Astrocyte of the cerebellum (primary cell): ENCODE measurements at regions not wholly inside any gene's neighbourhood (a gene's known extent, or its start where the extent isn't known, plus 50 kb on each side); places are given as distances from the start of the nearest gene placed in this dataset.

ENCODE experiments used
- DNase-seq: peaks from one replicate; pipeline ENCODE4 v3.0.0-alpha.2; 2011; ENCODE audit warnings: low read depth
- H3K4me3 ChIP-seq: 2 replicates; pipeline ENCODE4 v1.5.1; 2011; ENCODE audit warnings: mild to moderate bottlenecking, low read depth, low read length, moderate library complexity
- in situ Hi-C: cut with HindIII; loops from 2 replicates; pipeline ENCODE4 v1.10.0; 2017; ENCODE audit warnings: low sequenced_read_pairs
- TF ChIP-seq, protein P1 (sequence below): IDR thresholded peaks from 2 replicates; pipeline ENCODE4 v1.5.1; 2012; ENCODE audit warnings: low read length, low read depth, moderate library complexity, mild to moderate bottlenecking; ENCODE audit errors: missing control alignments

DNA sequence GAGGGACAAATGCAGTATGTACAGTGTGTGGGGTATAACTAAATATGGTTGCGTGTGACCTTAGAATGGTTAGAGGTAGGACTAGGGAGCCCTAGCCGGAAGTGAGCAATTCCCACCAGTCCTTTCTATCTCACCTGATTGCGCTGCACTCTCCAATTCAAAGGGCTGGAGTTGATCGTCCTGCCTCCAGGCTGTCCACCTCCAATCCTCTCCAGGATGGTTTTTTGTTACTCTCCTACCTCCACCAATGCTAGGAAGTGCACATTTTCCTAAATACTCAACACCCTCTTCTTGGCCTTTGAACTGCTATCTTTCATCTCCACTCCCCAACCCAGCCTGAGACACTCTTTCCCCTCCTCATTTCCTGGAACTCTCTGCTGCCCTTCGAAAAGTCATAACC lies 181.7 kb upstream of the ASIC2 start:
- TF ChIP-seq, protein P1, sequence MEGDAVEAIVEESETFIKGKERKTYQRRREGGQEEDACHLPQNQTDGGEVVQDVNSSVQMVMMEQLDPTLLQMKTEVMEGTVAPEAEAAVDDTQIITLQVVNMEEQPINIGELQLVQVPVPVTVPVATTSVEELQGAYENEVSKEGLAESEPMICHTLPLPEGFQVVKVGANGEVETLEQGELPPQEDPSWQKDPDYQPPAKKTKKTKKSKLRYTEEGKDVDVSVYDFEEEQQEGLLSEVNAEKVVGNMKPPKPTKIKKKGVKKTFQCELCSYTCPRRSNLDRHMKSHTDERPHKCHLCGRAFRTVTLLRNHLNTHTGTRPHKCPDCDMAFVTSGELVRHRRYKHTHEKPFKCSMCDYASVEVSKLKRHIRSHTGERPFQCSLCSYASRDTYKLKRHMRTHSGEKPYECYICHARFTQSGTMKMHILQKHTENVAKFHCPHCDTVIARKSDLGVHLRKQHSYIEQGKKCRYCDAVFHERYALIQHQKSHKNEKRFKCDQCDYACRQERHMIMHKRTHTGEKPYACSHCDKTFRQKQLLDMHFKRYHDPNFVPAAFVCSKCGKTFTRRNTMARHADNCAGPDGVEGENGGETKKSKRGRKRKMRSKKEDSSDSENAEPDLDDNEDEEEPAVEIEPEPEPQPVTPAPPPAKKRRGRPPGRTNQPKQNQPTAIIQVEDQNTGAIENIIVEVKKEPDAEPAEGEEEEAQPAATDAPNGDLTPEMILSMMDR: no peak
- H3K4me3 ChIP-seq: no peak overlapping the region
- DNase-seq: no peak
- in situ Hi-C loops: no loop called here

DNA sequence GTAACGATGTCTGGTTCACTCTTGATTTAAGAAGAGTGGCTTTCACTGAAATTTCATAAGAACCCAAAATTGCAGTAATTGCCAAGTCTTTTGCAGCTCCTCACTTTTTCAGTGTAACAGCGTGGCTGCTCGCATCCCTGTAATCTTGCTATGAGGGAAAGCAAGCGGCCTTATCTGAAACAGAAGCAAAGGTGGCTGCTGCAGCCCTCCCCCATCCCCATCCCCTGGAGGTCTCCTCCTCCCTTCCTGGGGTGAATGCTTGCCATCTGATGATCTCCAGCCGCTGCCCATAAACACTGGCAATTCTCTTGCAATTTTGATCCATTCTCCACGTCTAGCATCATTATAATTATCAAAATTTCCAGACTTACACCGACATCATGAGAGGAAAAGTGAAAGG lies 182.5 kb upstream of the ASIC2 start:
- no peak for DNase-seq
- in situ Hi-C loops: no loop called here
- no peak overlapping the region for H3K4me3 ChIP-seq
- TF ChIP-seq, protein P1: no peak

DNA sequence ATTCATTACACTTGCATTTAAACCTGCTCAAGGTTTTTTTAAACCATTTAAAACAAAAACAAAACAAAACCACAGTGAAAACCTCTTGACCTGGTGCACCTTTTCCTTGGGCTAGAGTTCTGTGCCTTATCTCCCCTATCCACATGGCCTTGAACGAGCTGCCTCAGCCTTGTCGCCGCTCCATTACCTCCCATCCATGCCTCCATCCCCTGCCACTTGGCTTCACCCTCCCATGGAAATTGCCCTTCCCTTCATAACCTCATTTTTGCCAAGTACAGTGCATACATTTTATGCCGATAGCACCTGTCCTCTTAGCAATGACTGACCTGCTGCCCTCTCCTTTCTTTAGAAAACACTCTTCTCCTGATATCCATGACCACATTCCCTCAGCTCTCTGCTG lies 188.6 kb upstream of the ASIC2 start:
- TF ChIP-seq, protein P1: no peak
- DNase-seq: no peak
- in situ Hi-C loops: no loop called here

DNA sequence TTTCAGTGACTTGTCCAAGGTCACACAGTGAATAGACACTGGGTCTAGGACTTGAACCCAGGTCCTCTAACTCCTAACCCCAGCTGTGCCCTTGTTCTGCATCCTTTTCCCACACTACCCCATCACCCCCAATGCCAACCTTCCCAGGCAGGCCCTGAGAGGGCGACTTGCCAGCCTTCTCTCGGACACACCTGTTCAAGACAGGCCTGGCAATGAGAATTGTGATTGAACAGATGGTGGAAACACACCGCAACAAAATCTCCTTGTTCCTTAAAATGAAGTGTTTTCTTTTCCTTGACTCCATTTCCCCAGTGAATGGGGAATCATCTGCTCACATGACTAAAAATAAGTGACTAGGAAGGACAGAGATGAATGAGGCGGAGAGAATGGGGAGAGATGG lies 189.5 kb upstream of the ASIC2 start:
- TF ChIP-seq, protein P1: no peak
- no peak for DNase-seq
- in situ Hi-C loops: no loop called here
- H3K4me3 ChIP-seq: no peak overlapping the region

More for the DNA sequence above, 188.6 kb upstream of the ASIC2 start:
- no peak overlapping the region for H3K4me3 ChIP-seq

DNA sequence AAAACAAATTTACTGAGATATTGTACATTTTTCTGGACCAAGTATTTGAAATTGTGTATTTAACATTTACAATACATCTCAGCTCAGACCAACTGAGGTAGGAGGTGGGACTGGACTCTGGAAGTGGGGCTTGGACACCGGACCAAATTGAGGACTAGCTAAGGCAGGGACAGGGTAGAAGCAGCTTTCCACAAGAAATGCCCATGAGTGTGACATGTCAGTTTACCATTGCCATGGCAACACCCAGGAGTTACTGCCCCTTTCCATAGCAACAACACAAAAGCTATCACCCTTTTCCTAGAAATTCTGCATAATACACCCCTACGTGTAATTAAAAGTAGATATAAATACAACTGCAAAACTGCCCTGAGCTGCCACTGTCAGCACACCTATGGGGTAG lies 191.5 kb upstream of the ASIC2 start:
- in situ Hi-C loops: no loop called here
- TF ChIP-seq, protein P1: no peak
- no peak overlapping the region for H3K4me3 ChIP-seq
- DNase-seq: no peak

DNA sequence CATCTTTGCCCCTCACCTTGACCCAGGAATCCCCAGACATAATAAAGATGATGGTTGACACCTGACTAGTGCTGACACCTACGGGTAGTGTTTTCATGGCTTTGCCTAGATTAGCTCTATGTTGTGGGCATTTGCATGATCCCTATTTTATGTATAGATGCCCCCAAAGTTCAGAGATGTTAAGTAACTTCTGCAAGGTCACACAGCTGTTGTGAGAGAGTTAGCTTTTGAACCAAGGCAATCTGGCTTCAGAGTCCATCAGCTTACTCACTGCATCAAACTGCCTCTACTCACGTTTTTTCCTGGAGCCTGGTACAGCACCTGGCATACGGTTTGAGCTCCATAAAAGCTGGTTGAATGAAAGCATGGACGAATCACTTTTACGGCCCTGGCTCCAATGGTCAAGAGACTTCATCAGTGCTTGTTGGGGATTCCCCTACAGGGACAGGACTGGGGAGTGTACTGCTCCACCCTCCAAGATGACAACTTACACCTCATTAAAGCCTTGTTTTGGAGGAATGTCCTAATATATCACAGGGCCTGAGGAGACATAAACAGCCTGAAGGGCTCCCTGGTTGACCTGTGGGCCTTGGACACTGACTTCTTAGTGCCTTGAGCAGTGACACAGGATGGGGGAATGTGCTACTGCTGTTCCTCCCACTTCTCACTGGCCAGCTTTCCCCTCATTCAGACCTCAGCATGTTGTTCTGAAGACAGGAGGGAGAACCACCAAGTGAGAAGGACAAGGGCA lies 193.2 kb upstream of the ASIC2 start:
- in situ Hi-C loops: no loop called here
- DNase-seq: no peak
- H3K4me3 ChIP-seq: no peak overlapping the region
- TF ChIP-seq, protein P1: no peak
